Lung (tissue), 11 donors: ENCODE measurements at regions not wholly inside any gene's neighbourhood (a gene's known extent, or its start where the extent isn't known, plus 50 kb on each side); places are given as distances from the start of the nearest gene placed in this dataset.

Source experiments
- ATAC-seq: fragments of 200-7000 bp; cut with Tn5 transposase; one replicate; pipeline ENCODE4 v1.9.1; 2020; ENCODE audit warnings: moderate number of reproducible peaks; ENCODE audit not compliant: insufficient read depth, low FRiP score
- DNase-seq, 3 donors: peaks; one replicate each; pipeline ENCODE4 v3.0.0-alpha.2; 2013 to 2017
- H3K27ac ChIP-seq, 2 donors: one replicate each; pipeline ENCODE4 v1.5.1; 2013; ENCODE audit warnings: mild to moderate bottlenecking in 2 of 2, moderate library complexity in 2 of 2, control low read depth in 1 of 2, inconsistent platforms in 1 of 2, low read depth in 1 of 2, low read length in 1 of 2
- H3K27me3 ChIP-seq, 3 donors: one replicate each; pipeline ENCODE4 v1.5.1; 2013; ENCODE audit warnings: low read length in 2 of 3; ENCODE audit not compliant: control insufficient read depth in 3 of 3, insufficient read depth in 3 of 3
- H3K36me3 ChIP-seq, 4 donors: one replicate each; pipeline ENCODE4 v1.5.1; 2013; ENCODE audit warnings: low read length in 4 of 4, mild to moderate bottlenecking in 1 of 4, moderate library complexity in 1 of 4; ENCODE audit not compliant: control insufficient read depth in 4 of 4, insufficient read depth in 4 of 4
- H3K4me1 ChIP-seq, 5 donors: one replicate each; pipeline ENCODE4 v1.5.1; 2013; ENCODE audit warnings: low read length in 5 of 5, mild to moderate bottlenecking in 2 of 5, moderate library complexity in 1 of 5; ENCODE audit not compliant: control insufficient read depth in 5 of 5, insufficient read depth in 5 of 5
- H3K4me3 ChIP-seq: one replicate; pipeline ENCODE4 v1.5.1; 2013; ENCODE audit warnings: mild to moderate bottlenecking, control low read depth, moderate library complexity
- H3K9ac ChIP-seq, 2 donors: one replicate each; pipeline ENCODE4 v1.5.1; 2013; ENCODE audit warnings: low read length in 2 of 2, control low read depth in 1 of 2; ENCODE audit not compliant: insufficient read depth in 1 of 2
- H3K9me3 ChIP-seq, 4 donors: one replicate each; pipeline ENCODE4 v1.5.1; 2013; ENCODE audit warnings: low read length in 3 of 4, mild to moderate bottlenecking in 1 of 4, moderate library complexity in 1 of 4; ENCODE audit not compliant: control insufficient read depth in 4 of 4, insufficient read depth in 3 of 4
- CTCF ChIP-seq: IDR thresholded peaks from 2 replicates; pipeline ENCODE4 v1.5.1; 2012; ENCODE audit warnings: mild to moderate bottlenecking; ENCODE audit errors: control extremely low read depth, extremely low read depth
- WGBS, 2 donors: extraction: QIAGEN DNeasy Blood & Tissue Kit; methylation state at CpG; one replicate each; pipeline ENCODE4 v1.1.7; 2013; 5-methylcytosine and 5-hydroxymethylcytosine counted together
- donor health status: control.
- donor health status: control.
- donor health status: Bipolar disorder and iron deficiency.
- donor health status: healthy.
- donor health status: DM: yes; HTN: yes; CAD: no.

- Histone ChIP-seq H3K9me3 (peaks cover 0 to 7% (median 2%) of the 10 kb centered on the region in 4 donors), H3K9ac (no peak overlapping the region), H3K27me3 (no peaks in the 10 kb centered on the region), H3K27ac (no peak overlapping the region), H3K4me3 (no peak overlapping the region), H3K36me3 (no peaks in the 10 kb centered on the region), H3K4me1 (peaks cover 0 to 4% (median 0%) of the 10 kb centered on the region in 5 donors)
- ATAC-seq = no peak
- no peak for DNase-seq
- 66 to 74% methylated on average over 4 of the region's 4 CpGs for WGBS, 2 donors
- no peak for TF ChIP-seq CTCF
Observed at GRCh38 chr4:31341601-31342359, 621.6 kb downstream of the PCDH7 start.

GRCh38 chr4:31343061-31343460, 622.9 kb downstream of the PCDH7 start:
- Histone ChIP-seq H3K27ac (no peak overlapping the region), H3K9me3 (peaks cover 0 to 7% (median 2%) of the 10 kb centered on the region in 4 donors), H3K4me1 (peaks cover 0 to 4% (median 0%) of the 10 kb centered on the region in 5 donors), H3K4me3 (no peak overlapping the region), H3K36me3 (no peaks in the 10 kb centered on the region), H3K9ac (no peak overlapping the region), H3K27me3 (no peaks in the 10 kb centered on the region)
- no peak for ATAC-seq
- peak in 1 of 3 donors; percentile 23 for DNase-seq
- TF ChIP-seq CTCF = no peak

GRCh38 chr4:31349907-31350306, 629.7 kb downstream of the PCDH7 start:
- Histone ChIP-seq H3K27me3 (no peaks in the 10 kb centered on the region), H3K9me3 (no peaks in the 10 kb centered on the region), H3K9ac (no peak overlapping the region), H3K36me3 (no peaks in the 10 kb centered on the region), H3K4me1 (no peaks in the 10 kb centered on the region), H3K4me3 (no peak overlapping the region), H3K27ac (no peak overlapping the region)
- no peak for TF ChIP-seq CTCF
- whole genome bisulfite sequencing, 2 donors = 38 to 61% methylated on average over 1 of the region's 1 CpG
- no peak for ATAC-seq
- DNase-seq = no peak

GRCh38 chr4:31351695-31352094, 631.5 kb downstream of the PCDH7 start:
- Histone ChIP-seq H3K4me1 (no peaks in the 10 kb centered on the region), H3K4me3 (no peak overlapping the region), H3K36me3 (no peaks in the 10 kb centered on the region), H3K9me3 (no peaks in the 10 kb centered on the region), H3K27me3 (no peaks in the 10 kb centered on the region), H3K9ac (no peak overlapping the region), H3K27ac (no peak overlapping the region)
- TF ChIP-seq CTCF = no peak
- 49 to 78% methylated on average over 3 of the region's 3 CpGs for WGBS, 2 donors
- ATAC-seq = no peak
- no peak for DNase-seq
